IMR-90 (cell line): ENCODE measurements at regions not wholly inside any gene's neighbourhood (a gene's known extent, or its start where the extent isn't known, plus 50 kb on each side); places are given as distances from the start of the nearest gene placed in this dataset.

Experiments
- ATAC-seq: fragments of 200-7000 bp; cut with Tn5 transposase; 2 replicates; pipeline ENCODE4 v1.9.1; 2020; ENCODE audit warnings: low read depth, mild to moderate bottlenecking, moderate library complexity
- BruUV-seq: library from RNA; stranded (reverse); fragments of 400-500 nt; replicated peaks from 2 replicates; lab custom pipeline; 2021; lab: Mats Ljungman, UMichigan
- CTCF ChIA-PET: fragments of 300-600 bp; formaldehyde crosslinking; extraction: SDS; loops from one replicate; lab custom pipeline; 2021; ENCODE audit warnings: antibody characterized with exemption; lab: Yijun Ruan, JAX
- POLR2A ChIA-PET: fragments of 300-600 bp; sonication (Branson Sonifier 250); formaldehyde crosslinking; loops from one replicate; lab custom pipeline; 2022; ENCODE audit warnings: antibody characterized with exemption; ENCODE audit not compliant: unreplicated experiment; lab: Charles Lee
- DNase-seq: peaks from one replicate; pipeline ENCODE4 v3.0.0; 2013
- H2AFZ ChIP-seq: replicated peaks from 2 replicates; pipeline ENCODE3; 2013; ENCODE audit warnings: low read length, mild to moderate bottlenecking; ENCODE audit not compliant: poor library complexity
- H2AK5ac ChIP-seq: 2 replicates; pipeline ENCODE4 v1.6.1; 2013; ENCODE audit warnings: low read depth, low read length, inconsistent platforms
- H2AK9ac ChIP-seq: replicated peaks from 2 replicates; pipeline ENCODE3; 2013; ENCODE audit warnings: mild to moderate bottlenecking, low read depth, low read length, moderate library complexity; ENCODE audit not compliant: poor library complexity
- H2BK120ac ChIP-seq: 2 replicates; pipeline ENCODE4 v1.6.1; 2013; ENCODE audit warnings: low read depth, low read length, inconsistent platforms
- H2BK15ac ChIP-seq: 3 replicates; pipeline ENCODE4 v1.6.1; 2013; ENCODE audit warnings: low read depth, low read length, inconsistent platforms
- H2BK20ac ChIP-seq: 2 replicates; pipeline ENCODE4 v1.6.1; 2013; ENCODE audit warnings: low read depth, mild to moderate bottlenecking, inconsistent platforms, low read length, moderate library complexity
- H2BK5ac ChIP-seq: 2 replicates; pipeline ENCODE4 v1.6.1; 2013; ENCODE audit warnings: mild to moderate bottlenecking, low read depth, low read length, inconsistent platforms; ENCODE audit not compliant: poor library complexity, severe bottlenecking
- H3K14ac ChIP-seq: replicated peaks from 2 replicates; pipeline ENCODE4 v1.6.1; 2013; ENCODE audit warnings: low read depth, low read length, inconsistent platforms
- H3K18ac ChIP-seq: 2 replicates; pipeline ENCODE4 v1.6.1; 2013; ENCODE audit warnings: low read depth, low read length, control low read depth
- H3K23ac ChIP-seq: 2 replicates; pipeline ENCODE4 v1.6.1; 2013; ENCODE audit warnings: low read depth, low read length, inconsistent platforms
- H3K27ac ChIP-seq: 2 replicates; pipeline ENCODE4 v1.5.1; 2013; ENCODE audit warnings: mild to moderate bottlenecking, control low read depth, low read length; ENCODE audit not compliant: insufficient read depth
- H3K27me3 ChIP-seq: 2 replicates; pipeline ENCODE4 v1.6.1; 2013; ENCODE audit warnings: low read length; ENCODE audit not compliant: control insufficient read depth, insufficient read depth
- H3K36me3 ChIP-seq: 2 replicates; pipeline ENCODE4 v1.6.1; 2013; ENCODE audit warnings: low read length, mixed read lengths; ENCODE audit not compliant: control insufficient read depth, insufficient read depth
- H3K4ac ChIP-seq: 2 replicates; pipeline ENCODE4 v1.6.1; 2013; ENCODE audit warnings: low read depth, low read length, inconsistent platforms
- H3K4me1 ChIP-seq: 2 replicates; pipeline ENCODE4 v1.6.1; 2013; ENCODE audit warnings: low read length, mixed read lengths; ENCODE audit not compliant: control insufficient read depth, insufficient read depth
- H3K4me2 ChIP-seq: 2 replicates; pipeline ENCODE4 v1.6.1; 2013; ENCODE audit warnings: low read depth, mild to moderate bottlenecking, control low read depth, low read length, moderate library complexity
- H3K4me3 ChIP-seq: 2 replicates; pipeline ENCODE4 v1.5.1; 2013; ENCODE audit warnings: low read depth, mild to moderate bottlenecking, control low read depth, low read length, moderate library complexity; ENCODE audit not compliant: insufficient read depth
- H3K56ac ChIP-seq: 2 replicates; pipeline ENCODE4 v1.6.1; 2013; ENCODE audit warnings: low read length, inconsistent platforms; ENCODE audit not compliant: insufficient read depth; ENCODE audit errors: extremely low read depth
- H3K79me1 ChIP-seq, 2 experiments: 2 replicates each; pipeline ENCODE4 v1.6.1; 2013; ENCODE audit warnings: low read length in 2 of 2, inconsistent platforms in 1 of 2, low read depth in 1 of 2
- H3K9ac ChIP-seq: 2 replicates; pipeline ENCODE4 v1.6.1; 2013; ENCODE audit warnings: low read depth, low read length, control low read depth
- H3K9me1 ChIP-seq: 2 replicates; pipeline ENCODE4 v1.6.1; 2013; ENCODE audit warnings: low read length, inconsistent platforms; ENCODE audit not compliant: insufficient read depth
- H3K9me3 ChIP-seq: 2 replicates; pipeline ENCODE4 v1.6.1; 2013; ENCODE audit warnings: low read length; ENCODE audit not compliant: control insufficient read depth, insufficient read depth
- H4K20me1 ChIP-seq: 2 replicates; pipeline ENCODE4 v1.6.1; 2013; ENCODE audit warnings: low read length, inconsistent platforms; ENCODE audit not compliant: insufficient read depth
- H4K5ac ChIP-seq: 2 replicates; pipeline ENCODE4 v1.6.1; 2013; ENCODE audit warnings: mild to moderate bottlenecking, low read depth, low read length, control low read depth
- H4K8ac ChIP-seq, 2 experiments: 2 replicates each; pipeline ENCODE4 v1.6.1; 2013; ENCODE audit warnings: low read depth in 2 of 2, low read length in 2 of 2, control low read depth in 1 of 2, inconsistent platforms in 1 of 2
- H4K91ac ChIP-seq: 2 replicates; pipeline ENCODE4 v1.6.1; 2013; ENCODE audit warnings: low read depth, low read length, inconsistent platforms; ENCODE audit not compliant: insufficient read depth
- BHLHE40 ChIP-seq: fragments of 150-350 bp; IDR thresholded peaks from 2 replicates; pipeline ENCODE4 v1.6.1; 2016; ENCODE audit warnings: mild to moderate bottlenecking, low read depth, low read length
- MAZ ChIP-seq: IDR thresholded peaks from 2 replicates; pipeline ENCODE4 v1.6.1; 2012; ENCODE audit warnings: low read depth, mild to moderate bottlenecking, low read length, improper control_type of control experiment, moderate library complexity, borderline replicate concordance
- MXI1 ChIP-seq: IDR thresholded peaks from 2 replicates; pipeline ENCODE4 v1.6.1; 2012; ENCODE audit warnings: low read depth, mild to moderate bottlenecking, low read length, moderate library complexity, borderline replicate concordance
- NFE2L2 ChIP-seq: fragments of 150-350 bp; IDR thresholded peaks from 2 replicates; pipeline ENCODE4 v1.6.1; 2016; ENCODE audit warnings: low read depth, mild to moderate bottlenecking, low read length
- RAD21 ChIP-seq: IDR thresholded peaks from 2 replicates; pipeline ENCODE4 v1.6.1; 2012; ENCODE audit warnings: low read length, improper control_type of control experiment
- RCOR1 ChIP-seq: IDR thresholded peaks from 2 replicates; pipeline ENCODE4 v1.6.1; 2012; ENCODE audit warnings: mild to moderate bottlenecking, low read length, improper control_type of control experiment; ENCODE audit not compliant: insufficient replicate concordance
- RFX5 ChIP-seq: IDR thresholded peaks from 2 replicates; pipeline ENCODE4 v1.8.0; 2012; ENCODE audit warnings: low read depth, mild to moderate bottlenecking, low read length, moderate library complexity
- WGBS, 2 experiments: methylation state at CpG; one replicate each; pipeline versions ENCODE4 v1.1.5 to v1.1.7; 2013; ENCODE audit warnings: missing lambda C conversion rate in 2 of 2; ENCODE audit not compliant: insufficient read length in 1 of 2; ENCODE audit errors: extremely low coverage in 2 of 2; 5-methylcytosine and 5-hydroxymethylcytosine counted together
- dilution Hi-C: fragments of 300-500 bp; cut with HindIII; formaldehyde crosslinking; loops from one replicate; pipeline ENCODE4 v1.14.3; 2018; ENCODE audit warnings: low sequenced_read_pairs; ENCODE audit not compliant: unreplicated experiment
- in situ Hi-C: fragments of 300-500 bp; cut with MboI; formaldehyde crosslinking; loops from 3 replicates; pipeline ENCODE4 v1.14.3; 2019; ENCODE audit warnings: low sequenced_read_pairs, inconsistent platforms, mixed read lengths
- intact Hi-C: fragments of 100-400 bp; cut with micrococcal nuclease; formaldehyde crosslinking; loops from 2 replicates; pipeline ENCODE4 v1.10.0; 2022
- TF ChIP-seq, protein P1 (sequence below): fragments of 150-350 bp; IDR thresholded peaks from 2 replicates; pipeline ENCODE4 v1.6.1; 2017; ENCODE audit warnings: mild to moderate bottlenecking, antibody characterized with exemption, low read length, low read depth

DNA sequence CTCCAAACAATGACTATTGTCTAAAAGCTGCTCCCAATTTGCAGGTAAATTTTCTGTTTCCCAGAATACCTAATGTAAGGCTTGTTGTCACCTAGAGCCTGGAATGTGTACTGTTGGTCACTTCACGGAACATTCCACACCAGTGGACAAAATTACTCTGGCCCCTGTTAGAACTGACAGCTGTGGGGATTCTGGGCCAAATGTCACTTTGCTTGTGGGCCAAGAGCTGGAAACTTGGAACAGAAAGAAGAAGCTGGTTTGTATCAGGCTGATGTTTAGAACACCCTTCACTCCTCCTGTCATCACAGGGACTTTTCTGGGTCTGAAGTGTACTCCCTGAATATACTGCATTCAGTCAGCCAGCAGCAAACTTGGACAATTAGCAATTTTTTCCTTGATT lies 495.6 kb upstream of the SYT4 start:
- H3K9ac ChIP-seq = no peak overlapping the region
- H3K18ac ChIP-seq = no peak overlapping the region
- WGBS, 2 experiments = no CpG with 5 or more reads among the region's 1 CpG
- no peaks in the 10 kb centered on the region for H4K20me1 ChIP-seq
- H2BK20ac ChIP-seq = no peak overlapping the region
- H3K23ac ChIP-seq = no peak overlapping the region
- H4K5ac ChIP-seq = no peak overlapping the region
- no peak overlapping the region for H2BK120ac ChIP-seq
- no peaks in the 10 kb centered on the region for H3K9me1 ChIP-seq
- H2AFZ ChIP-seq = no peak overlapping the region
- H4K91ac ChIP-seq = no peak overlapping the region
- H3K4me2 ChIP-seq = no peak overlapping the region
- H2AK9ac ChIP-seq = no peak overlapping the region
- no peaks in the 10 kb centered on the region for H3K36me3 ChIP-seq
- ATAC-seq (no peak), DNase-seq (no peak)
- no peaks in the 10 kb centered on the region for H3K79me1 ChIP-seq
- no peak overlapping the region for H2BK5ac ChIP-seq
- no peak overlapping the region for H3K27ac ChIP-seq
- in situ Hi-C loops = no loop called here
- BruUV-seq = no TSS peak
- ChIA-PET POLR2A (no interaction called here), CTCF (interaction anchor here (1.5 kb wide), 1 partner anchor 14 kb away, joined by 3 read pairs; no protein-coding TSS in a partner anchor)
- H4K8ac ChIP-seq = no peak overlapping the region
- TF ChIP-seq BHLHE40 (no peak), RCOR1 (no peak), MAZ (no peak), RAD21 (no peak), MXI1 (no peak), NFE2L2 (no peak), RFX5 (no peak)
- TF ChIP-seq, protein P1, sequence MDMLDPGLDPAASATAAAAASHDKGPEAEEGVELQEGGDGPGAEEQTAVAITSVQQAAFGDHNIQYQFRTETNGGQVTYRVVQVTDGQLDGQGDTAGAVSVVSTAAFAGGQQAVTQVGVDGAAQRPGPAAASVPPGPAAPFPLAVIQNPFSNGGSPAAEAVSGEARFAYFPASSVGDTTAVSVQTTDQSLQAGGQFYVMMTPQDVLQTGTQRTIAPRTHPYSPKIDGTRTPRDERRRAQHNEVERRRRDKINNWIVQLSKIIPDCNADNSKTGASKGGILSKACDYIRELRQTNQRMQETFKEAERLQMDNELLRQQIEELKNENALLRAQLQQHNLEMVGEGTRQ = no peak
- no peaks in the 10 kb centered on the region for H3K4me1 ChIP-seq
- no peaks in the 10 kb centered on the region for H3K27me3 ChIP-seq
- no peak overlapping the region for H3K56ac ChIP-seq
- dilution Hi-C loops = no loop called here
- H3K9me3 ChIP-seq = no peaks in the 10 kb centered on the region
- no peak overlapping the region for H3K4ac ChIP-seq
- H2BK15ac ChIP-seq = no peak overlapping the region
- intact Hi-C loops = no loop called here
- H3K14ac ChIP-seq = no peak overlapping the region
- no peak overlapping the region for H3K4me3 ChIP-seq
- no peak overlapping the region for H2AK5ac ChIP-seq
